Neural progenitor cell (in vitro differentiated cells): ENCODE measurements at regions not wholly inside any gene's neighbourhood (a gene's known extent, or its start where the extent isn't known, plus 50 kb on each side); places are given as distances from the start of the nearest gene placed in this dataset.

ENCODE experiments used
- DNase-seq: peaks from one replicate; pipeline ENCODE4 v3.0.0-alpha.2; 2016; ENCODE audit warnings: low spot score
- H2AFZ ChIP-seq: fragments of 200-600 bp; sonication (generic); replicated peaks from 2 replicates; pipeline ENCODE4 v1.6.1; 2016; ENCODE audit warnings: antibody characterized with exemption
- H3F3A ChIP-seq: fragments of 200-600 bp; sonication (generic); 2 replicates; pipeline ENCODE4 v1.6.1; 2016; ENCODE audit warnings: antibody characterized with exemption, low read depth
- H3K27ac ChIP-seq: fragments of 200-600 bp; sonication (generic); 2 replicates; pipeline ENCODE4 v1.5.1; 2016; ENCODE audit warnings: mild to moderate bottlenecking
- H3K27me3 ChIP-seq: fragments of 200-600 bp; sonication (generic); 2 replicates; pipeline ENCODE4 v1.6.1; 2016; ENCODE audit warnings: mild to moderate bottlenecking, moderate library complexity
- H3K36me3 ChIP-seq: fragments of 200-600 bp; sonication (generic); 2 replicates; pipeline ENCODE4 v1.5.1; 2016
- H3K4me1 ChIP-seq: fragments of 200-600 bp; sonication (generic); 2 replicates; pipeline ENCODE4 v1.6.1; 2016; ENCODE audit warnings: mixed run types
- H3K4me2 ChIP-seq: fragments of 200-600 bp; sonication (generic); 2 replicates; pipeline ENCODE4 v1.6.1; 2016
- H3K4me3 ChIP-seq: fragments of 200-600 bp; sonication (generic); 2 replicates; pipeline ENCODE4 v1.5.1; 2016
- H3K79me2 ChIP-seq: fragments of 200-600 bp; sonication (generic); 2 replicates; pipeline ENCODE4 v1.6.1; 2016; ENCODE audit warnings: low read depth
- H3K9ac ChIP-seq: fragments of 200-600 bp; sonication (generic); 2 replicates; pipeline ENCODE4 v1.6.1; 2016
- H3K9me3 ChIP-seq: fragments of 200-600 bp; sonication (generic); 2 replicates; pipeline ENCODE4 v1.5.1; 2016; ENCODE audit warnings: low read depth
- H4K20me1 ChIP-seq: fragments of 200-600 bp; sonication (generic); 2 replicates; pipeline ENCODE4 v1.6.1; 2016; ENCODE audit warnings: low read depth
- H3K27ac Mint-ChIP-seq: 3 replicates; pipeline ENCODE4 v1.8.0; 2021; ENCODE audit warnings: mixed read lengths
- H3K27me3 Mint-ChIP-seq: 2 replicates; pipeline ENCODE4 v1.8.0; 2022; ENCODE audit warnings: low read depth, mild to moderate bottlenecking, inconsistent platforms, moderate library complexity, mixed read lengths; ENCODE audit not compliant: insufficient read depth
- H3K36me3 Mint-ChIP-seq: 3 replicates; pipeline ENCODE4 v1.8.0; 2021; ENCODE audit warnings: mixed read lengths
- H3K4me1 Mint-ChIP-seq: 3 replicates; pipeline ENCODE4 v1.8.0; 2021; ENCODE audit warnings: mixed read lengths
- H3K4me3 Mint-ChIP-seq: 3 replicates; pipeline ENCODE4 v1.8.0; 2021; ENCODE audit warnings: mild to moderate bottlenecking, moderate library complexity, mixed read lengths
- H3K9me3 Mint-ChIP-seq: 3 replicates; pipeline ENCODE4 v1.8.0; 2020; ENCODE audit warnings: mixed read lengths
- EZH2 ChIP-seq: fragments of 200-600 bp; sonication (generic); IDR thresholded peaks from 2 replicates; pipeline ENCODE4 v1.6.1; 2017; ENCODE audit warnings: antibody characterized with exemption, mild to moderate bottlenecking, moderate library complexity
- EZH2phosphoT487 ChIP-seq: fragments of 200-600 bp; sonication (generic); IDR thresholded peaks from 2 replicates; pipeline ENCODE4 v1.6.1; 2017; ENCODE audit warnings: antibody characterized with exemption
- TF ChIP-seq, protein P1 (sequence below): fragments of 200-600 bp; sonication (generic); IDR thresholded peaks from 2 replicates; pipeline ENCODE4 v1.5.1; 2017; ENCODE audit warnings: antibody characterized with exemption, mild to moderate bottlenecking

DNA sequence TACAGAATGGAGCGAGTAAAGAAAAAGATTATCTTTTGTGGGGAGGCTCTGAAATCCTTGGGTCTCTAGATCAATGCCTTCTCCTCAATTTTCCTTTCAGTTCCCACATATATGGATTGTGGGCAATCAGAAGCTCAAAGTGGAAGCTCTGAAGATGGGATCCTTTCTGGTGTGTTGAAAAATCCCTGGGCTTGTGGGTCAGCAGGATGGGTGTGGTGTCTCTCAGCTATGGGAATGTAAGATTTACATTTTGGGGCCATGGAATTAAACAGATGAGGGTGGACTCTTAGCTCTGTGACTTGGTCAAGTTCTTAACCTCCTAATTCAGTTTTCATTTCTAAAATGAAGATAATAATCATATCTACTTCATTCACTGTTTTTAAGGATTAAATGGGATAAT lies 231.9 kb upstream of the CA10 start:
- Mint-ChIP-seq H3K4me1 (peaks cover 4% of the 10 kb centered on the region), H3K9me3 (no peaks in the 10 kb centered on the region), H3K27ac (no peak overlapping the region), H3K36me3 (no peaks in the 10 kb centered on the region), H3K4me3 (no peak overlapping the region), H3K27me3 (no peaks in the 10 kb centered on the region)
- Histone ChIP-seq H4K20me1 (no peaks in the 10 kb centered on the region), H3K36me3 (no peaks in the 10 kb centered on the region), H3K27ac (no peak overlapping the region), H3K4me3 (no peak overlapping the region), H3K27me3 (no peaks in the 10 kb centered on the region), H3K4me2 (no peak overlapping the region), H3K9ac (no peak overlapping the region), H3K79me2 (no peaks in the 10 kb centered on the region), H2AFZ (no peak overlapping the region), H3F3A (no peaks in the 10 kb centered on the region), H3K9me3 (no peaks in the 10 kb centered on the region), H3K4me1 (no peaks in the 10 kb centered on the region)
- no peak for DNase-seq
- TF ChIP-seq, protein P1, sequence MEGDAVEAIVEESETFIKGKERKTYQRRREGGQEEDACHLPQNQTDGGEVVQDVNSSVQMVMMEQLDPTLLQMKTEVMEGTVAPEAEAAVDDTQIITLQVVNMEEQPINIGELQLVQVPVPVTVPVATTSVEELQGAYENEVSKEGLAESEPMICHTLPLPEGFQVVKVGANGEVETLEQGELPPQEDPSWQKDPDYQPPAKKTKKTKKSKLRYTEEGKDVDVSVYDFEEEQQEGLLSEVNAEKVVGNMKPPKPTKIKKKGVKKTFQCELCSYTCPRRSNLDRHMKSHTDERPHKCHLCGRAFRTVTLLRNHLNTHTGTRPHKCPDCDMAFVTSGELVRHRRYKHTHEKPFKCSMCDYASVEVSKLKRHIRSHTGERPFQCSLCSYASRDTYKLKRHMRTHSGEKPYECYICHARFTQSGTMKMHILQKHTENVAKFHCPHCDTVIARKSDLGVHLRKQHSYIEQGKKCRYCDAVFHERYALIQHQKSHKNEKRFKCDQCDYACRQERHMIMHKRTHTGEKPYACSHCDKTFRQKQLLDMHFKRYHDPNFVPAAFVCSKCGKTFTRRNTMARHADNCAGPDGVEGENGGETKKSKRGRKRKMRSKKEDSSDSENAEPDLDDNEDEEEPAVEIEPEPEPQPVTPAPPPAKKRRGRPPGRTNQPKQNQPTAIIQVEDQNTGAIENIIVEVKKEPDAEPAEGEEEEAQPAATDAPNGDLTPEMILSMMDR: no peak
- TF ChIP-seq EZH2phosphoT487: no peak
- TF ChIP-seq EZH2: no peak

DNA sequence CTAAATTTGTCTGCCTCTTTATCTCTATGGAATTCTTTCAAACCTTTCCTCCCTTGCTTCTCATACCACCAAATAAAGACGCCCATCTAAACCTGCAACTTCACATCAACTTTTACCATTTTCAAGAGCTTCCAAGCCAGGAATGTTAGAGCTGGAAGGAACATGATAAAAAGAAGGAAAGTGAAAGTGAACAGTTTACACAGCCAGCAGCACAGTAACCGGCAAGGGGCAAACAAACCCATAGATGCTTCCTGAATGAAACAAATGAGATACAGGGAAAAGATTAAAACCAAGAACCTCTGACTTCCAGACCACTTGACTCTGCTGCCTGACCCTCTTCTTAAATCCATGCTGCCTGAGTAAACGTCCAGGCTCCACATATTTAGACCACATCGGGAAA lies 231.1 kb upstream of the CA10 start:
- H3K27ac Mint-ChIP-seq: no peak overlapping the region

DNA sequence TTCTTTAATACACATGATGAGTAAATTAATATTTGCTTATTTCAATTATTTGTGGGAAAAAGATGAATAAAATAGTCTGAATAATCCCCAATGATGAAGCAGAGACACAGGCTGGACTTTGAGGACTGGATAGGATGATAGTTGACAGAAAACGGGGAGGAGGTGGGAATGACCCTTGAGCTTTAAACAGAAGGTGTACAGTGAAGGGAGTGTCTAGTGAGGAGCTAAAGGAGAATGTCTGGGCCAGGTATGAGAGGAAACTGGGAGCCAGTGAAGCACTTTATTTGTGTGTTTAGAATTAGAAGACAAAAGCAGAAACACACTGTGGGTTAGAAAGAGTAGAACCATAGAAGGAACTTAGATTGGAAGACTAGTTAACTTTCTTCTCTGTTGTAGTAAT lies 230.4 kb upstream of the CA10 start:
- Mint-ChIP-seq H3K4me3 (no peak overlapping the region), H3K36me3 (no peaks in the 10 kb centered on the region), H3K27me3 (no peaks in the 10 kb centered on the region), H3K27ac (no peak overlapping the region), H3K4me1 (peaks cover 7% of the 10 kb centered on the region), H3K9me3 (no peaks in the 10 kb centered on the region)
- Histone ChIP-seq H3K36me3 (no peaks in the 10 kb centered on the region), H3K9ac (no peak overlapping the region), H3K9me3 (no peaks in the 10 kb centered on the region), H4K20me1 (no peaks in the 10 kb centered on the region), H3K4me1 (no peaks in the 10 kb centered on the region), H3K27ac (no peak overlapping the region), H3K4me2 (no peak overlapping the region), H3K4me3 (no peak overlapping the region), H2AFZ (no peak overlapping the region), H3K79me2 (no peaks in the 10 kb centered on the region), H3F3A (no peaks in the 10 kb centered on the region), H3K27me3 (no peaks in the 10 kb centered on the region)
- DNase-seq: no peak
- TF ChIP-seq EZH2 (no peak), EZH2phosphoT487 (no peak)
- TF ChIP-seq, protein P1: no peak

More for the DNA sequence above, 231.1 kb upstream of the CA10 start:
- no peaks in the 10 kb centered on the region for H3K27me3 ChIP-seq
- no peak overlapping the region for H3K27ac ChIP-seq
- Mint-ChIP-seq H3K36me3 (no peaks in the 10 kb centered on the region), H3K27me3 (no peaks in the 10 kb centered on the region), H3K4me1 (peaks cover 7% of the 10 kb centered on the region), H3K9me3 (no peaks in the 10 kb centered on the region), H3K4me3 (no peak overlapping the region)
- DNase-seq: no peak
- no peak overlapping the region for H3K9ac ChIP-seq
- no peaks in the 10 kb centered on the region for H3K79me2 ChIP-seq
- no peaks in the 10 kb centered on the region for H3F3A ChIP-seq
- no peak overlapping the region for H2AFZ ChIP-seq
- no peaks in the 10 kb centered on the region for H3K9me3 ChIP-seq
- no peaks in the 10 kb centered on the region for H4K20me1 ChIP-seq
- no peaks in the 10 kb centered on the region for H3K4me1 ChIP-seq
- H3K4me2 ChIP-seq: no peak overlapping the region
- no peak overlapping the region for H3K4me3 ChIP-seq
- TF ChIP-seq, protein P1: no peak
- TF ChIP-seq EZH2: no peak
- no peak for TF ChIP-seq EZH2phosphoT487
- H3K36me3 ChIP-seq: no peaks in the 10 kb centered on the region

DNA sequence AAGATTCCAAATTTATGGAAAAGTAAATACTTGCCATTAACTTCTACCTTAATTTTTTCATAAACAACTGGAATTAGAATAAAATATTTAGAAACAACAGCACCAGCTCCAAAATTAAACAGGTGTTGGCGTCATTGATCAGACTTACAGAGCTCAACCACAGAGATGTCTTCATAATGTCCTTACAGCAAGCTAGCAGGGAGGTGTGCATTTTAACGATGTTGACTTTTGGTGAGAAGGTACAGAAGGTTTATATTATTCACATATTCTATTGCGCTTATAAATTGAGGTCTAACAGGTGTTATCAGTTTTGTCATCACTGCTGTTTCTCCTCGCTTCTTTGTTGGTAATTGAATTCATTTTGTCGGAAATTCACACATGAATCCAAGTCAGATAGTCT lies 226.2 kb upstream of the CA10 start:
- no peaks in the 10 kb centered on the region for H3K27me3 ChIP-seq
- H3K27ac ChIP-seq: no peak overlapping the region
- no peak overlapping the region for H3K9ac ChIP-seq
- DNase-seq: no peak
- H3K4me2 ChIP-seq: no peak overlapping the region
- no peaks in the 10 kb centered on the region for H3K4me1 ChIP-seq
- H3K36me3 Mint-ChIP-seq: no peaks in the 10 kb centered on the region
- no peaks in the 10 kb centered on the region for H3K9me3 Mint-ChIP-seq
- no peaks in the 10 kb centered on the region for H3K36me3 ChIP-seq
- H3K4me3 Mint-ChIP-seq: no peak overlapping the region
- no peak overlapping the region for H3K27ac Mint-ChIP-seq
- H4K20me1 ChIP-seq: no peaks in the 10 kb centered on the region
- H3K4me1 Mint-ChIP-seq: peaks cover 7% of the 10 kb centered on the region
- H3K9me3 ChIP-seq: no peaks in the 10 kb centered on the region
- no peaks in the 10 kb centered on the region for H3K27me3 Mint-ChIP-seq
- H3K4me3 ChIP-seq: no peak overlapping the region
- no peaks in the 10 kb centered on the region for H3F3A ChIP-seq
- TF ChIP-seq EZH2 (no peak), EZH2phosphoT487 (no peak)
- TF ChIP-seq, protein P1: no peak
- H3K79me2 ChIP-seq: no peaks in the 10 kb centered on the region
- H2AFZ ChIP-seq: no peak overlapping the region
